ENCODE measurements at regions not wholly inside any gene's neighbourhood (a gene's known extent, or its start where the extent isn't known, plus 50 kb on each side); places are given as distances from the start of the nearest gene placed in this dataset.

GRCh38 chr2:111710613-111711012, 173.4 kb downstream of the ANAPC1 start:
- no peak for DNase-seq (ENCODE audit: low spot score)

DNA sequence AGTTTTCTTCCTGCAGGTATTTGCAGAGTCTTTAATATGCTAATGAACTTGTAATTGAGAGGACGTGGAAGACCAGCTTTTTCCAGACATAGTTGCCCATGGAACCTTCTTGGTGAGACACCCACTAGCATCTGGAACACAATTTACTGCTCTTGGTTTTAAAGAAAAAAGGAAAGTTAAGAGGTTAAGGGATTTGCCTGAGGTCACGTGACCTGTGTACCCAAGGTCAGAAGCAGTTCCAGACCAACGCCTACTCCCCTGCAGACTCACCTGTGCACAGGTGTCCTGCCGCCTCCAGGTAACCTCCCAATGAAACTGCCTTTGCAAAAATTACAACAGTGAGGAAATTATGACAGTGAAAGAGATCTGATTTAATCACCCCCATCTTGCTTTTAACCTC, 172.7 kb downstream of the ANAPC1 start:
- no peak for DNase-seq (ENCODE audit: low spot score)

DNA sequence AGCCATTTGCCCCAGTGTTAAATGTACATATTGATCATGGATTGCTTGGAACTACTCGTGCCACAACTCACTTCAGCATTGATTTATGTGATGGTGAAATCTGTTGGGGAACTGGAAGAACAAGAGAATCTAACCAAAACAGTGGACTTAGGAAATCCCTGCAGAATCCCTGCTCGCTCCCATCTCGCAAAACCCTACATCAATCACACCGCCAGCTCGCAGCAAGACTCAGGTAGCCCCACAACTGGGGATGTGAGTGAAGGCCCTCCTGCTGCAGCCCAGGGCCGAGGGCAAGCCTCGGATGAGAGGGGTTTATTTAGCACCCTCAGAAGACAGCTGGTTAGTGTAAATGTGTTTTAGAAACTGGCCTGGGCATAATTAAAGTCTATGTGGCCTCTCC, 171.6 kb downstream of the ANAPC1 start:
- DNase-seq (ENCODE audit: low spot score) = no peak

DNA sequence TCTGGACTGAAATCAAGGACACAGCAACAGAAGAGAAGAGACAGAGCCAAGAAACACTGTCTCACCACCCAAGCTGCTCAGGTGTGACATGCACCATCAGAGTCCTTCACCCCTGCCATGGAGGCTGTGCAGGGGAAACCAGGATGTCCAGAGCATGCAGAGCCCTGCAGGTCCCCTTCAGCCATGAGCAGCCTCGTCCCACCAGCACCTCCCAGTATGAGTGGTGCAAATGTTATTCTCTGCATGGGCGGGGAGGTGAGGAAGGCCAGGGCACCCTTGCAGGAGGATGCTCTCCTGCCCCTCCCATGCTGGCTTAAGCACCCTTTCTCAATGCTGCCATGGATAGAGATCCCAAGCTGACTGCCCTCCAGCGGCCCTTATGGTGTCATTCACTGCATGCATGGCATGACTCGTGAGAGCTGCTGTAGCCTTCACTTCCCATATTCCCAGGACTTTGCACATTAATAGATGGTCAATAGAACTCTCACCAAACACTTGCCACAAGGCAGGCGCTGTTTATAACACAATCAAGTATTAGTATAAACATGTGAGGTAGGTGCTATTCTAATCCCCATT, 171.0 kb downstream of the ANAPC1 start:
- no peak for DNase-seq (ENCODE audit: low spot score)

GRCh38 chr2:111715987-111716904, 167.7 kb downstream of the ANAPC1 start:
- no peak for DNase-seq (ENCODE audit: low spot score)

DNA sequence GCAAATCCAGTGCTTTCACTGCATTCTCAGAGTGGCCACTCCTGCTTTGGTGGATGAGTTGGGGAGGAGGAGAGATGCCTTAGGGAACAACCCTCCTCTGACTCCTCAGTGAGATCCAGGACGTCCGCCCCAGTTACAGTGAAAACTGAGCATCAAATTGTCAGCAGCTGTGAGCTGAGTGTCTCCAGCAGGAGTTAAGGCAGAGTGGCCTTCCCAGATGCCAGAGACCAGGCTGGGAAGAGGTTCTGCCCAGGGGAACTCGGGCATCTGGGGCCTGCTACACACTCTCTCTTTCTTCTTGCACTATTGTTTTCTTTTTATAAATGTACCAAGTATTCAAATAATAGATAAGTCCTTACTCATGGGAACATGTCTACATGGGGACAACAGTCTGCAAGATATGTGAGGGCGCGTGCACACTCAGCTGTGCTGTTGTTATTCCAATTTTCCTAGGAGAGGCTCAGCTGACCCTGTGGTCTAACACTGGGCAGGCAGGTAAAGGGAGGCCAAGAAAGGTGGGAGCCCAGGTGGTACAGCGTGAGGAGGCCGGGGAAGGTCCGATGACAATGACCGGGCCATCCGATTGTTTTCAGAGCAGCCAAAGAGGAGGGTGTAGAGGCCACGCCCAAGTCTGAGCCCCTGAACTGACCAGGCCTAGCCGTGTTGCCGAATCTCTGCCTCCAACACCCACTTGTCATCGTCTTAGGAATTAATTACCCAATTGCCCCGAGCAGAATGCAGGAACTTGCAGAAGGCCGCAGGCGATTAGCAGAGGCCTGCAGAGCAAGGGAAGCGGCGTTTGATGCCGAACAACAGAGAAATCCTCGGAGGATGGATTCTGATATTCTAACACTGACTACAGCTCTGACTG, 166.9 kb downstream of the ANAPC1 start:
- no peak for DNase-seq (ENCODE audit: low spot score)
